ENCODE measurements at regions not wholly inside any gene's neighbourhood (a gene's known extent, or its start where the extent isn't known, plus 50 kb on each side); places are given as distances from the start of the nearest gene placed in this dataset.

GRCh38 chr12:127860536-127860935 is 406.4 kb upstream of the TMEM132C start:
- Histone ChIP-seq H3K36me3 (ENCODE audit: control insufficient read depth, insufficient read depth, low read length) (no peaks in the 10 kb centered on the region), H3K27ac (ENCODE audit: low read depth, low read length) (no peak overlapping the region), H3K4me3 (ENCODE audit: low read length) (no peak overlapping the region), H3K4me1 (ENCODE audit: control insufficient read depth, insufficient read depth, low read length) (no peaks in the 10 kb centered on the region), H3K27me3 (ENCODE audit: control insufficient read depth, insufficient read depth, low read length) (no peaks in the 10 kb centered on the region), H3K9ac (ENCODE audit: low read length) (no peak overlapping the region)

- Histone ChIP-seq H3K36me3 (ENCODE audit: control insufficient read depth, insufficient read depth, low read length) (no peaks in the 10 kb centered on the region), H3K27me3 (ENCODE audit: control insufficient read depth, insufficient read depth, low read length) (no peaks in the 10 kb centered on the region), H3K4me3 (ENCODE audit: low read length) (no peak overlapping the region), H3K27ac (ENCODE audit: low read depth, low read length) (no peak overlapping the region), H3K9ac (ENCODE audit: low read length) (no peak overlapping the region), H3K4me1 (ENCODE audit: control insufficient read depth, insufficient read depth, low read length) (no peaks in the 10 kb centered on the region)
Measured at GRCh38 chr12:127861406-127861805, 405.6 kb upstream of the TMEM132C start.

GRCh38 chr12:127873306-127873705 is 393.7 kb upstream of the TMEM132C start:
- no peak overlapping the region for H3K27ac ChIP-seq (ENCODE audit: low read depth, low read length)
- no peaks in the 10 kb centered on the region for H3K27me3 ChIP-seq (ENCODE audit: control insufficient read depth, insufficient read depth, low read length)
- H3K4me3 ChIP-seq (ENCODE audit: low read length) = no peak overlapping the region
- no peaks in the 10 kb centered on the region for H3K4me1 ChIP-seq (ENCODE audit: control insufficient read depth, insufficient read depth, low read length)
- H3K9ac ChIP-seq (ENCODE audit: low read length) = no peak overlapping the region
- no peaks in the 10 kb centered on the region for H3K36me3 ChIP-seq (ENCODE audit: control insufficient read depth, insufficient read depth, low read length)

GRCh38 chr12:127881371-127882140 is 385.4 kb upstream of the TMEM132C start:
- no peaks in the 10 kb centered on the region for H3K4me1 ChIP-seq (ENCODE audit: control insufficient read depth, insufficient read depth, low read length)
- no peaks in the 10 kb centered on the region for H3K36me3 ChIP-seq (ENCODE audit: control insufficient read depth, insufficient read depth, low read length)
- no peak overlapping the region for H3K27ac ChIP-seq (ENCODE audit: low read depth, low read length)
- no peak overlapping the region for H3K4me3 ChIP-seq (ENCODE audit: low read length)
- H3K27me3 ChIP-seq (ENCODE audit: control insufficient read depth, insufficient read depth, low read length) = no peaks in the 10 kb centered on the region
- no peak overlapping the region for H3K9ac ChIP-seq (ENCODE audit: low read length)

GRCh38 chr12:127883013-127883412 is 384.0 kb upstream of the TMEM132C start:
- no peaks in the 10 kb centered on the region for H3K4me1 ChIP-seq (ENCODE audit: control insufficient read depth, insufficient read depth, low read length)
- no peak overlapping the region for H3K4me3 ChIP-seq (ENCODE audit: low read length)
- H3K27me3 ChIP-seq (ENCODE audit: control insufficient read depth, insufficient read depth, low read length) = no peaks in the 10 kb centered on the region
- no peak overlapping the region for H3K9ac ChIP-seq (ENCODE audit: low read length)
- H3K36me3 ChIP-seq (ENCODE audit: control insufficient read depth, insufficient read depth, low read length) = no peaks in the 10 kb centered on the region
- no peak overlapping the region for H3K27ac ChIP-seq (ENCODE audit: low read depth, low read length)

- Histone ChIP-seq H3K4me3 (ENCODE audit: low read length) (no peak overlapping the region), H3K4me1 (ENCODE audit: control insufficient read depth, insufficient read depth, low read length) (peaks cover 3% of the 10 kb centered on the region), H3K9ac (ENCODE audit: low read length) (no peak overlapping the region), H3K36me3 (ENCODE audit: control insufficient read depth, insufficient read depth, low read length) (no peaks in the 10 kb centered on the region), H3K27ac (ENCODE audit: low read depth, low read length) (no peak overlapping the region), H3K27me3 (ENCODE audit: control insufficient read depth, insufficient read depth, low read length) (no peaks in the 10 kb centered on the region)
Measured at GRCh38 chr12:127885954-127886750, 380.8 kb upstream of the TMEM132C start.

GRCh38 chr12:127886827-127887226 is 380.1 kb upstream of the TMEM132C start:
- Histone ChIP-seq H3K4me3 (ENCODE audit: low read length) (no peak overlapping the region), H3K27ac (ENCODE audit: low read depth, low read length) (no peak overlapping the region), H3K4me1 (ENCODE audit: control insufficient read depth, insufficient read depth, low read length) (peaks cover 3% of the 10 kb centered on the region), H3K36me3 (ENCODE audit: control insufficient read depth, insufficient read depth, low read length) (no peaks in the 10 kb centered on the region), H3K9ac (ENCODE audit: low read length) (no peak overlapping the region), H3K27me3 (ENCODE audit: control insufficient read depth, insufficient read depth, low read length) (no peaks in the 10 kb centered on the region)

GRCh38 chr12:127888943-127889719 is 377.8 kb upstream of the TMEM132C start:
- H3K9ac ChIP-seq (ENCODE audit: low read length) = no peak overlapping the region
- H3K27me3 ChIP-seq (ENCODE audit: control insufficient read depth, insufficient read depth, low read length) = no peaks in the 10 kb centered on the region
- no peak overlapping the region for H3K4me3 ChIP-seq (ENCODE audit: low read length)
- peak overlapping the region; percentile 38 for H3K27ac ChIP-seq (ENCODE audit: low read depth, low read length)
- peaks cover 3% of the 10 kb centered on the region for H3K4me1 ChIP-seq (ENCODE audit: control insufficient read depth, insufficient read depth, low read length)
- H3K36me3 ChIP-seq (ENCODE audit: control insufficient read depth, insufficient read depth, low read length) = no peaks in the 10 kb centered on the region

- Histone ChIP-seq H3K36me3 (ENCODE audit: control insufficient read depth, insufficient read depth, low read length) (no peaks in the 10 kb centered on the region), H3K27ac (ENCODE audit: low read depth, low read length) (no peak overlapping the region), H3K4me1 (ENCODE audit: control insufficient read depth, insufficient read depth, low read length) (peaks cover 3% of the 10 kb centered on the region), H3K27me3 (ENCODE audit: control insufficient read depth, insufficient read depth, low read length) (no peaks in the 10 kb centered on the region), H3K4me3 (ENCODE audit: low read length) (no peak overlapping the region), H3K9ac (ENCODE audit: low read length) (no peak overlapping the region)
Measured at GRCh38 chr12:127893895-127894609, 372.9 kb upstream of the TMEM132C start.

- no peak overlapping the region for H3K4me3 ChIP-seq (ENCODE audit: low read length)
- H3K27me3 ChIP-seq (ENCODE audit: control insufficient read depth, insufficient read depth, low read length) = no peaks in the 10 kb centered on the region
- no peak overlapping the region for H3K9ac ChIP-seq (ENCODE audit: low read length)
- H3K4me1 ChIP-seq (ENCODE audit: control insufficient read depth, insufficient read depth, low read length) = no peaks in the 10 kb centered on the region
- H3K36me3 ChIP-seq (ENCODE audit: control insufficient read depth, insufficient read depth, low read length) = no peaks in the 10 kb centered on the region
- no peak overlapping the region for H3K27ac ChIP-seq (ENCODE audit: low read depth, low read length)
Measured at GRCh38 chr12:127896661-127897060, 370.3 kb upstream of the TMEM132C start.

- Histone ChIP-seq H3K4me3 (ENCODE audit: low read length) (no peak overlapping the region), H3K9ac (ENCODE audit: low read length) (no peak overlapping the region), H3K27me3 (ENCODE audit: control insufficient read depth, insufficient read depth, low read length) (no peaks in the 10 kb centered on the region), H3K27ac (ENCODE audit: low read depth, low read length) (no peak overlapping the region), H3K4me1 (ENCODE audit: control insufficient read depth, insufficient read depth, low read length) (no peaks in the 10 kb centered on the region), H3K36me3 (ENCODE audit: control insufficient read depth, insufficient read depth, low read length) (no peaks in the 10 kb centered on the region)
Measured at GRCh38 chr12:127898616-127899015, 368.4 kb upstream of the TMEM132C start.

- Histone ChIP-seq H3K36me3 (ENCODE audit: control insufficient read depth, insufficient read depth, low read length) (no peaks in the 10 kb centered on the region), H3K27ac (ENCODE audit: low read depth, low read length) (no peak overlapping the region), H3K9ac (ENCODE audit: low read length) (no peak overlapping the region), H3K4me3 (ENCODE audit: low read length) (no peak overlapping the region), H3K27me3 (ENCODE audit: control insufficient read depth, insufficient read depth, low read length) (no peaks in the 10 kb centered on the region), H3K4me1 (ENCODE audit: control insufficient read depth, insufficient read depth, low read length) (no peaks in the 10 kb centered on the region)
Measured at GRCh38 chr12:127899971-127900370, 367.0 kb upstream of the TMEM132C start.

Measured in rectal smooth muscle tissue (tissue), 1 donor.